ENCODE measurements at regions not wholly inside any gene's neighbourhood (a gene's known extent, or its start where the extent isn't known, plus 50 kb on each side); places are given as distances from the start of the nearest gene placed in this dataset.

DNA sequence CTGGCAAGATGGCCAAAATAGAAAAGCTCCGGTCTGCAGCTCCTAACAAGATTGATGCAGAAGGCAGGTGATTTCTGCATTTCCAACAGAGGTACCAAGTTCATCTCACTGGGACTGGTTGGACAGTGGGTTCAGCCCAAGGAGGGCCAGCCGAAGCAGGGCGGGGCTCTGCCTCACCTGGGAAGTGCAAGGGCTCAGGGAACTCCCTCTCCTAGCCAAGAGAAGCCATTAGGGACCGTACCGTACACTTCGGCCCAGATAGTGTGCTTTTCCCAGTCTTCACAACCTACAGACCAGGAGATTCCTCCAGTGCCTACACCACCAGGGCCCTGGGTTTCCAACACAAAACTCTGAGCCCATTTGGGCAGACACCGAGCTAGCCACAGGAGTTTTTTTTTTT is 277.8 kb downstream of the SLCO4C1 start:
- Mint-ChIP-seq H3K27me3 (ENCODE audit: insufficient read depth) (no peaks in the 10 kb centered on the region), H3K4me3 (no peak overlapping the region), H3K9me3 (peaks cover 65% of the 10 kb centered on the region), H3K4me1 (ENCODE audit: low read depth) (no peaks in the 10 kb centered on the region), H3K36me3 (ENCODE audit: low read depth) (no peaks in the 10 kb centered on the region), H3K27ac (no peak overlapping the region)
- DNase-seq = no peak
- TF ChIP-seq, protein P1, sequence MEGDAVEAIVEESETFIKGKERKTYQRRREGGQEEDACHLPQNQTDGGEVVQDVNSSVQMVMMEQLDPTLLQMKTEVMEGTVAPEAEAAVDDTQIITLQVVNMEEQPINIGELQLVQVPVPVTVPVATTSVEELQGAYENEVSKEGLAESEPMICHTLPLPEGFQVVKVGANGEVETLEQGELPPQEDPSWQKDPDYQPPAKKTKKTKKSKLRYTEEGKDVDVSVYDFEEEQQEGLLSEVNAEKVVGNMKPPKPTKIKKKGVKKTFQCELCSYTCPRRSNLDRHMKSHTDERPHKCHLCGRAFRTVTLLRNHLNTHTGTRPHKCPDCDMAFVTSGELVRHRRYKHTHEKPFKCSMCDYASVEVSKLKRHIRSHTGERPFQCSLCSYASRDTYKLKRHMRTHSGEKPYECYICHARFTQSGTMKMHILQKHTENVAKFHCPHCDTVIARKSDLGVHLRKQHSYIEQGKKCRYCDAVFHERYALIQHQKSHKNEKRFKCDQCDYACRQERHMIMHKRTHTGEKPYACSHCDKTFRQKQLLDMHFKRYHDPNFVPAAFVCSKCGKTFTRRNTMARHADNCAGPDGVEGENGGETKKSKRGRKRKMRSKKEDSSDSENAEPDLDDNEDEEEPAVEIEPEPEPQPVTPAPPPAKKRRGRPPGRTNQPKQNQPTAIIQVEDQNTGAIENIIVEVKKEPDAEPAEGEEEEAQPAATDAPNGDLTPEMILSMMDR (IDR thresholded peaks at IDR 0.05) = no peak

DNA sequence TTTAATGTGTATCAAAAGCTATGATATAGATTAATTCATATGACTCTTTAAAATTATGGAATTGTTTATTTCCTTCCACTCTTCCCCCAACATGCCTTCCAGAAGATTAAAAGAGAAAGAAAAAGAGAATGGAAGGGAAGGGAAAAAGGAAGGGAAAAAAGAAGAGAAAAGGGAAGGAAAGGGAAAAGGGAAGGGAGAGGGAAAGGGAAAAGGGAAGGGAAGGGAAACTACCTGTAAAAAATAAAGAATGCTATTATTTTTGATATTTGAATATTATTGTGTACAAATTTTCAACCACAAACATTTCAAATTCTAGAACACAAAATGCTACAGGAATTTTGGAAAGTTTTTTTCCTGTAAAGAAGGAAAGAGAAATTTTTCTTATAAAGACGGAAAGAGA is 281.7 kb downstream of the SLCO4C1 start:
- Mint-ChIP-seq H3K9me3 (peaks cover 26% of the 10 kb centered on the region), H3K27me3 (ENCODE audit: insufficient read depth) (no peaks in the 10 kb centered on the region), H3K36me3 (ENCODE audit: low read depth) (no peaks in the 10 kb centered on the region), H3K4me3 (no peak overlapping the region), H3K4me1 (ENCODE audit: low read depth) (no peaks in the 10 kb centered on the region), H3K27ac (no peak overlapping the region)
- TF ChIP-seq, protein P1 (IDR thresholded peaks at IDR 0.05) = no peak
- no peak for DNase-seq

DNA sequence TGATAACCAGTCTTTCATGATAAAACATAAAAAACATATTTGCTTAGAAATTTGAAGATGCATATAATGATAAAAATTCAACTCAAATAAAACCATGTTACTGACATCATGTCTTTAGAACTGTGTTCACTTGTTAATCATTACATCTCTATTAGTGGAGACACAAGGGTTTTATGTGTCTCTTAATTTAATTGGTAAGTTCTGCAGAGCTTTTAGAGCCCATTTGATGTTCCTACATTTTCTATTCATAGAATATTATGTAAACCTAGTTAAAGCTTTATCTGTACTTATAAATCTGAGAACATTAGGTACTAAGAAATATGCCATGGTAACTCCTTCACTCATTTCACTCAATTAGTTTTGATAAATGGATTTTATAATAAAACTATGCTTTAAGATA is 285.4 kb downstream of the SLCO4C1 start:
- Mint-ChIP-seq H3K4me1 (ENCODE audit: low read depth) (no peaks in the 10 kb centered on the region), H3K36me3 (ENCODE audit: low read depth) (no peaks in the 10 kb centered on the region), H3K27ac (no peak overlapping the region), H3K9me3 (peaks cover 9% of the 10 kb centered on the region), H3K27me3 (ENCODE audit: insufficient read depth) (no peaks in the 10 kb centered on the region), H3K4me3 (no peak overlapping the region)
- TF ChIP-seq, protein P1 (IDR thresholded peaks at IDR 0.05) = no peak
- DNase-seq = no peak

DNA sequence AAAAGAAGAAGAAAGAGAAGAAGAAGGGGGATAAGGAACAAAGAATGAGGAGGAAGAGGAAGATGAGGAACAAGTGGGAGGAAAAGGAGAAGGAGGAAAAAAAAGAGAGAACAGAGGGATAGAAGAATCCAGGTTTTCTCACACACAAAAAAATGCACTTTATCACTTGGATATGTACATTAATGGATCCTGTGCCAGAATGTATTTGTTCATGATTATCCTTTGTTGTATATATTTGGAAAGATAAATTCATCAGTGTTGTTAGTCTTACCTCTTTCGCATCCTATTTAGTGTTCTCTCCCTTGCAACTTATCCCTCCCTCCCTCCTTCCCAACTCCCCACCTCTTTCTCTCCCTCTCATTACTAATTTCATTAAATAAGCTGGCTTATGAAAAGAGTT is 298.8 kb downstream of the SLCO4C1 start:
- no peak for DNase-seq
- Mint-ChIP-seq H3K4me3 (no peak overlapping the region), H3K36me3 (ENCODE audit: low read depth) (no peaks in the 10 kb centered on the region), H3K27me3 (ENCODE audit: insufficient read depth) (no peaks in the 10 kb centered on the region), H3K4me1 (ENCODE audit: low read depth) (no peaks in the 10 kb centered on the region), H3K27ac (no peak overlapping the region), H3K9me3 (peaks cover 24% of the 10 kb centered on the region)
- TF ChIP-seq, protein P1 (IDR thresholded peaks at IDR 0.05) = no peak

DNA sequence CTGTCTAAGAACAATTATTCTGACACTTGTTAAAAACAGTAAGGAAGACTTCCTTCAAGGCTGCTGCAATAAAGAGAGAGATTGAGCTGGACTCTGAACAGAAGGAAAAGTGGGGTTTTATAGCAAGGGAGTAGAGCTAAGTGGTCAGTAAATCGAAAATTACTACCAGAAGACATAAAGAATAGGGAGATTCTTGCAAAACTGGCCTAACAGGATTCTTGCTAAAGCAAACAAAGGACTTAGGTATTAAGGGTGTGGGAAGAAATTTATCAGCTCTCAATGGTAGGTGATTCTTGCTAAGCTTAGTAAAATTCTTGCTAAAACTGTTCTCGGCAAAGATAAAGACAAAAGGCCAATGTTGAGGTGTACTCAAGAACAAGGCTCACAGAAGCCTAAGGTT is 300.5 kb downstream of the SLCO4C1 start:
- Mint-ChIP-seq H3K36me3 (ENCODE audit: low read depth) (no peaks in the 10 kb centered on the region), H3K27ac (no peak overlapping the region), H3K27me3 (ENCODE audit: insufficient read depth) (no peaks in the 10 kb centered on the region), H3K9me3 (peaks cover 24% of the 10 kb centered on the region), H3K4me3 (no peak overlapping the region), H3K4me1 (ENCODE audit: low read depth) (no peaks in the 10 kb centered on the region)
- no peak for DNase-seq
- TF ChIP-seq, protein P1 (IDR thresholded peaks at IDR 0.05) = no peak

GRCh38 chr5:101991486-101991885 is 304.6 kb downstream of the SLCO4C1 start:
- TF ChIP-seq, protein P1 (IDR thresholded peaks at IDR 0.05) = no peak
- peaks cover 21% of the 10 kb centered on the region for H3K9me3 Mint-ChIP-seq
- H3K36me3 Mint-ChIP-seq (ENCODE audit: low read depth) = no peaks in the 10 kb centered on the region
- no peaks in the 10 kb centered on the region for H3K4me1 Mint-ChIP-seq (ENCODE audit: low read depth)
- no peak for DNase-seq
- H3K27me3 Mint-ChIP-seq (ENCODE audit: insufficient read depth) = no peaks in the 10 kb centered on the region
- H3K4me3 Mint-ChIP-seq = no peak overlapping the region
- no peak overlapping the region for H3K27ac Mint-ChIP-seq
